ENCODE measurements at regions not wholly inside any gene's neighbourhood (a gene's known extent, or its start where the extent isn't known, plus 50 kb on each side); places are given as distances from the start of the nearest gene placed in this dataset.
"Not testable (repeated sequence)": the region's sequence is repeated elsewhere in the genome, so short reads cannot be mapped to it uniquely, and the experiment has no call there.

- FAIRE-seq: no peak
These were observed 537.2 kb upstream of the PBX1 start for GRCh38 chr1:164021813-164022212.

GRCh38 chr1:164033782-164034181, 525.2 kb upstream of the PBX1 start:
- no peak for FAIRE-seq

GRCh38 chr1:164040754-164041153, 518.2 kb upstream of the PBX1 start:
- FAIRE-seq: no peak

GRCh38 chr1:164051782-164052181, 507.2 kb upstream of the PBX1 start:
- no peak for FAIRE-seq

- FAIRE-seq: no peak
These were observed 504.7 kb upstream of the PBX1 start for GRCh38 chr1:164054331-164054730.

- FAIRE-seq: no peak
These were observed 500.8 kb upstream of the PBX1 start for GRCh38 chr1:164058198-164058597.

GRCh38 chr1:164061528-164061927, 497.5 kb upstream of the PBX1 start:
- FAIRE-seq: no peak

- FAIRE-seq: no peak
These were observed 494.5 kb upstream of the PBX1 start for GRCh38 chr1:164064501-164064900.

GRCh38 chr1:164071288-164071687, 487.7 kb upstream of the PBX1 start:
- no peak for FAIRE-seq

- FAIRE-seq: no peak
These were observed 472.2 kb upstream of the PBX1 start for GRCh38 chr1:164086832-164087231.

- no peak for FAIRE-seq
These were observed 471.0 kb upstream of the PBX1 start for GRCh38 chr1:164087906-164088453.

- no peak for FAIRE-seq
These were observed 466.2 kb upstream of the PBX1 start for GRCh38 chr1:164092603-164093353.

GRCh38 chr1:164093543-164093942, 465.4 kb upstream of the PBX1 start:
- no peak for FAIRE-seq

- no peak for FAIRE-seq
These were observed 457.2 kb upstream of the PBX1 start for GRCh38 chr1:164101802-164102201.

- FAIRE-seq: no peak
These were observed 427.0 kb upstream of the PBX1 start for GRCh38 chr1:164131949-164132348.

GRCh38 chr1:164137273-164137925, 421.6 kb upstream of the PBX1 start:
- no peak for FAIRE-seq

GRCh38 chr1:164141797-164142196, 417.2 kb upstream of the PBX1 start:
- FAIRE-seq: no peak

- no peak for FAIRE-seq
These were observed 404.4 kb upstream of the PBX1 start for GRCh38 chr1:164154622-164155021.

GRCh38 chr1:164155347-164155746, 403.6 kb upstream of the PBX1 start:
- FAIRE-seq: no peak

GRCh38 chr1:164163289-164163849, 395.6 kb upstream of the PBX1 start:
- FAIRE-seq: no peak

GRCh38 chr1:164165466-164165865, 393.5 kb upstream of the PBX1 start:
- FAIRE-seq: no peak

GRCh38 chr1:164166454-164166853, 392.5 kb upstream of the PBX1 start:
- not testable (repeated sequence) for FAIRE-seq

GRCh38 chr1:164177118-164177517, 381.9 kb upstream of the PBX1 start:
- FAIRE-seq: no peak

GRCh38 chr1:164180824-164181223, 378.2 kb upstream of the PBX1 start:
- FAIRE-seq: no peak

All from colon (tissue), 2 donors.